MM.1S (cell line): ENCODE measurements at regions not wholly inside any gene's neighbourhood (a gene's known extent, or its start where the extent isn't known, plus 50 kb on each side); places are given as distances from the start of the nearest gene placed in this dataset.

Experiments
- EZH2 ChIP-seq: fragments of 300-600 bp; sonication (generic); optimal IDR thresholded peaks from 2 replicates; pipeline ENCODE3; 2017; ENCODE audit warnings: low read depth, mild to moderate bottlenecking, antibody characterized with exemption, low read length, mixed read lengths
- TF ChIP-seq, protein P1 (sequence below): fragments of 300-600 bp; sonication (generic); IDR thresholded peaks from 2 replicates; pipeline ENCODE4 v1.5.1; 2016; ENCODE audit warnings: antibody characterized with exemption, low read length, mixed read lengths

DNA sequence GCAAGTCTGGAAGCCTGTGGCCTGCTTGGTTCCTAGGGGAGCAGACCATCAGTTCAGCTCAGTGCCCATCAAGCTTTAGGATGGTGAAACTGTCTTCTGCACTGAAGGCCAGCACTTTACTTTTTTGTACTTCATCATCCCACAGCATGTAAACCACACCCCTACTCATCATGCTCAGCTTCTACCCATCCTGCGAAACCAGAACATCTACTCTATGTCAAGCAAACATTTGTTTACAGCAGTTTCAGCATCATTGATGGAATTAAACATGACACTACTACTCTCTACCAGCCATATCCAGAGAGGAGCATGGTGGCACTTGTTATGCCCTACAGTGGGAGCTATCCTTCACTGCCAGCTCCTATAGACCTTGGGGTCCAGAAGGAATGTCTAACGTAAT lies 306.6 kb downstream of the SOX2 start:
- TF ChIP-seq, protein P1, sequence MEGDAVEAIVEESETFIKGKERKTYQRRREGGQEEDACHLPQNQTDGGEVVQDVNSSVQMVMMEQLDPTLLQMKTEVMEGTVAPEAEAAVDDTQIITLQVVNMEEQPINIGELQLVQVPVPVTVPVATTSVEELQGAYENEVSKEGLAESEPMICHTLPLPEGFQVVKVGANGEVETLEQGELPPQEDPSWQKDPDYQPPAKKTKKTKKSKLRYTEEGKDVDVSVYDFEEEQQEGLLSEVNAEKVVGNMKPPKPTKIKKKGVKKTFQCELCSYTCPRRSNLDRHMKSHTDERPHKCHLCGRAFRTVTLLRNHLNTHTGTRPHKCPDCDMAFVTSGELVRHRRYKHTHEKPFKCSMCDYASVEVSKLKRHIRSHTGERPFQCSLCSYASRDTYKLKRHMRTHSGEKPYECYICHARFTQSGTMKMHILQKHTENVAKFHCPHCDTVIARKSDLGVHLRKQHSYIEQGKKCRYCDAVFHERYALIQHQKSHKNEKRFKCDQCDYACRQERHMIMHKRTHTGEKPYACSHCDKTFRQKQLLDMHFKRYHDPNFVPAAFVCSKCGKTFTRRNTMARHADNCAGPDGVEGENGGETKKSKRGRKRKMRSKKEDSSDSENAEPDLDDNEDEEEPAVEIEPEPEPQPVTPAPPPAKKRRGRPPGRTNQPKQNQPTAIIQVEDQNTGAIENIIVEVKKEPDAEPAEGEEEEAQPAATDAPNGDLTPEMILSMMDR: no peak
- TF ChIP-seq EZH2: no peak
